CD14-positive monocyte (primary cell): ENCODE measurements at regions not wholly inside any gene's neighbourhood (a gene's known extent, or its start where the extent isn't known, plus 50 kb on each side); places are given as distances from the start of the nearest gene placed in this dataset.

Experiments
- DNase-seq, 3 donors: peaks; one replicate each; pipeline ENCODE4 v3.0.0-alpha.2; 2011 to 2022
- H2AFZ ChIP-seq: 2 replicates; pipeline ENCODE4 v1.6.0; 2012; ENCODE audit warnings: mild to moderate bottlenecking, low read depth, low read length, inconsistent platforms; ENCODE audit not compliant: insufficient read depth, poor library complexity, severe bottlenecking
- H3K27ac ChIP-seq, 2 donors: 1 replicate in 1 of 2; 2 replicates in 1 of 2; pipeline ENCODE4 v1.5.1; 2012 to 2013; ENCODE audit warnings: low read length in 2 of 2, control low read depth in 1 of 2, inconsistent platforms in 1 of 2, low read depth in 1 of 2, mild to moderate bottlenecking in 1 of 2
- H3K27me3 ChIP-seq, 2 donors: one replicate each; pipeline versions ENCODE4 v1.6.0 to v1.6.1; 2011 to 2013; ENCODE audit warnings: low read length in 2 of 2; ENCODE audit not compliant: control insufficient read depth in 2 of 2, insufficient read depth in 2 of 2
- H3K36me3 ChIP-seq, 2 donors: replicated peaks in 1 of 2; 1 replicate in 1 of 2; 2 replicates in 1 of 2; pipeline versions ENCODE4 v1.5.1 to v1.6.1; 2012 to 2013; ENCODE audit warnings: low read length in 2 of 2, control low read depth in 1 of 2, inconsistent platforms in 1 of 2, mild to moderate bottlenecking in 1 of 2; ENCODE audit not compliant: insufficient read depth in 2 of 2, control insufficient read depth in 1 of 2
- H3K4me1 ChIP-seq, 2 donors: 1 replicate in 1 of 2; 2 replicates in 1 of 2; pipeline versions ENCODE4 v1.5.1 to v1.6.1; 2012 to 2013; ENCODE audit warnings: low read length in 2 of 2, control low read depth in 1 of 2, inconsistent platforms in 1 of 2, mild to moderate bottlenecking in 1 of 2, moderate library complexity in 1 of 2; ENCODE audit not compliant: insufficient read depth in 2 of 2, control insufficient read depth in 1 of 2
- H3K4me2 ChIP-seq: replicated peaks from 2 replicates; pipeline ENCODE3; 2012; ENCODE audit warnings: low read length, moderate library complexity, mild to moderate bottlenecking; ENCODE audit not compliant: poor library complexity, severe bottlenecking; ENCODE audit errors: extremely low read depth
- H3K4me3 ChIP-seq, 3 experiments: fragments of 200-600 bp in 1 of 3; sonication (generic) in 1 of 3; replicated peaks in 1 of 3; 1 replicate in 2 of 3; 2 replicates in 1 of 3; pipeline ENCODE4 v1.5.1; 2011 to 2013; ENCODE audit warnings: low read length in 3 of 3, mild to moderate bottlenecking in 3 of 3, control low read depth in 2 of 3, low read depth in 2 of 3, inconsistent platforms in 1 of 3, moderate library complexity in 1 of 3
- H3K79me2 ChIP-seq: 2 replicates; pipeline ENCODE4 v1.6.0; 2012; ENCODE audit warnings: mild to moderate bottlenecking, control low read depth, inconsistent platforms, low read length, moderate library complexity; ENCODE audit not compliant: insufficient read depth
- H3K9ac ChIP-seq: 2 replicates; pipeline ENCODE4 v1.6.0; 2017; ENCODE audit warnings: low read length, mild to moderate bottlenecking; ENCODE audit not compliant: insufficient read depth, poor library complexity, severe bottlenecking
- H3K9me3 ChIP-seq, 2 donors: replicated peaks in 1 of 2; 1 replicate in 1 of 2; 2 replicates in 1 of 2; pipeline versions ENCODE4 v1.5.1 to v1.6.1; 2012 to 2013; ENCODE audit warnings: low read length in 2 of 2, control low read depth in 1 of 2; ENCODE audit not compliant: control insufficient read depth in 1 of 2, insufficient read depth in 1 of 2
- H4K20me1 ChIP-seq: 2 replicates; pipeline ENCODE4 v1.6.0; 2012; ENCODE audit warnings: mild to moderate bottlenecking, low read length, control low read depth, moderate library complexity; ENCODE audit not compliant: insufficient read depth
- H3K27ac Mint-ChIP-seq, 7 donors: one replicate each; pipeline ENCODE4 v1.8.0; 2020; ENCODE audit warnings: mild to moderate bottlenecking in 7 of 7, mixed read lengths in 7 of 7, moderate library complexity in 6 of 7, inconsistent platforms in 2 of 7
- H3K27me3 Mint-ChIP-seq, 3 donors: one replicate each; pipeline ENCODE4 v1.8.0; 2021 to 2022; ENCODE audit warnings: low read depth in 3 of 3, mild to moderate bottlenecking in 3 of 3, mixed read lengths in 3 of 3, moderate library complexity in 3 of 3, inconsistent platforms in 1 of 3
- H3K36me3 Mint-ChIP-seq, 2 donors: one replicate each; pipeline ENCODE4 v1.8.0; 2020; ENCODE audit warnings: mixed read lengths in 2 of 2, inconsistent platforms in 1 of 2, mild to moderate bottlenecking in 1 of 2
- H3K4me1 Mint-ChIP-seq: one replicate; pipeline ENCODE4 v1.8.0; 2020; ENCODE audit warnings: mild to moderate bottlenecking, mixed read lengths
- H3K4me3 Mint-ChIP-seq, 2 donors: one replicate each; pipeline ENCODE4 v1.8.0; 2020; ENCODE audit warnings: mild to moderate bottlenecking in 2 of 2, mixed read lengths in 2 of 2, moderate library complexity in 1 of 2
- H3K9me3 Mint-ChIP-seq, 7 donors: one replicate each; pipeline ENCODE4 v1.8.0; 2020 to 2022; ENCODE audit warnings: mixed read lengths in 7 of 7, mild to moderate bottlenecking in 6 of 7, moderate library complexity in 6 of 7, inconsistent platforms in 2 of 7
- CTCF ChIP-seq: fragments of 200-600 bp; IDR thresholded peaks from one replicate; pipeline ENCODE4 v1.8.0; 2022; ENCODE audit warnings: antibody characterized with exemption, mild to moderate bottlenecking
- WGBS: methylation state at CpG from one replicate; pipeline ENCODE4 v1.1.5; 2013; ENCODE audit warnings: missing lambda C conversion rate; ENCODE audit not compliant: insufficient coverage; 5-methylcytosine and 5-hydroxymethylcytosine counted together
- intact Hi-C, 2 donors: fragments of 100-400 bp; cut with micrococcal nuclease; formaldehyde crosslinking; loops; one replicate each; pipeline versions ENCODE4 v1.15.0 to v1.15.1; 2023

DNA sequence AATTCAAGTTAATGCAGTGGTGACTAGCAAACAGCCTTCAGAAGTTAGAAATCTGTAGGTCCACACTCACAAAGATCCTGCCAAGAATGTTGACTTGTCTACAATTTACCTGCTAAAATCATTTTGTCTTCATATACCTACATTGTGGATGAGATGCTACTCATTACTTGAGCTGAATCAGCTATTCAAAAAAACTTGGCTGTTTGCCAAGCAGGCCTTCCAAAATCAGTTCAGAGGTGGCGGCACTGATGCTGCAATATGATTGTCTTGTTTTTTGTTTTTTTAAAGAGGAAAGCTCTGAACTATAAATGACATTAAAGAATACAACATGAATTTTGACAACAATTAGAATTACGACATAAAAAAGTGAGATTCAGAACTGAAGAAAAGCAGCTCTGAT is 354.7 kb upstream of the KHDRBS2 start:
- H3K4me1 Mint-ChIP-seq = no peaks in the 10 kb centered on the region
- Histone ChIP-seq H3K36me3 (no peaks in the 10 kb centered on the region), H3K4me3 (no peak overlapping the region), H3K27me3 (no peaks in the 10 kb centered on the region), H3K79me2 (no peaks in the 10 kb centered on the region), H3K9me3 (peaks cover 15 to 17% of the 10 kb centered on the region in 2 donors), H4K20me1 (no peaks in the 10 kb centered on the region), H3K4me2 (no peak overlapping the region), H3K27ac (no peak overlapping the region), H2AFZ (no peak overlapping the region), H3K4me1 (no peaks in the 10 kb centered on the region), H3K9ac (no peak overlapping the region)
- WGBS = no CpG with 5 or more reads among the region's 2 CpGs
- intact Hi-C loops = no loop called here
- H3K36me3 Mint-ChIP-seq = no peaks in the 10 kb centered on the region
- no peak for TF ChIP-seq CTCF
- DNase-seq = no peak
- H3K27ac Mint-ChIP-seq = no peak overlapping the region
- H3K27me3 Mint-ChIP-seq = no peaks in the 10 kb centered on the region
- peaks cover 8 to 23% (median 16%) of the 10 kb centered on the region in 7 donors for H3K9me3 Mint-ChIP-seq
- no peak overlapping the region for H3K4me3 Mint-ChIP-seq

DNA sequence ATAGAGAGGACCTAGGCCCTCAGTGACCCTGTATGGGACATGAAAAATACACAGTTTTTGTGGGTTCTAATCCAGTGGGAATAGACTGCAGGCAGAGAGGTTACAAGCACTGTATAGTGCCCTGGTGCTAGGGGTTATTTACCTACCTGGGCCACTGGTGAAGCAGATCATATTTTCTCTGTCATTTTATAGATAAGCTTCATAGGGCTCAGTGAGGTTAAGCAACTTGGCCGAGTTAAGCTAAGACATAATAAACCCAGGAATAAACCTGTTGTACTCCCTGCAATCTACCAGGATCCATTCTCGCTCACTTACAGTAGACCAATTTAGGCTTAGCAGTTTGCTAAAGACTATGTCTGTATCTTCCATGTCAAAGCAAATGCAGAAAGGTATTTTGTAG is 340.6 kb upstream of the KHDRBS2 start:
- no peak for TF ChIP-seq CTCF
- H3K27me3 ChIP-seq = no peaks in the 10 kb centered on the region
- intact Hi-C loops = no loop called here
- H3K36me3 ChIP-seq = no peaks in the 10 kb centered on the region
- no peaks in the 10 kb centered on the region for H3K36me3 Mint-ChIP-seq
- no peak overlapping the region for H3K4me3 Mint-ChIP-seq
- H4K20me1 ChIP-seq = no peaks in the 10 kb centered on the region
- no peaks in the 10 kb centered on the region for H3K4me1 Mint-ChIP-seq
- H3K27ac ChIP-seq = no peak overlapping the region
- no peak overlapping the region for H3K9ac ChIP-seq
- H3K79me2 ChIP-seq = no peaks in the 10 kb centered on the region
- no peaks in the 10 kb centered on the region for H3K27me3 Mint-ChIP-seq
- WGBS = no CpG with 5 or more reads among the region's 2 CpGs
- no peak overlapping the region for H2AFZ ChIP-seq
- H3K4me2 ChIP-seq = no peak overlapping the region
- H3K4me3 ChIP-seq = no peak overlapping the region
- peaks cover 0 to 5% (median 3%) of the 10 kb centered on the region in 7 donors for H3K9me3 Mint-ChIP-seq
- peaks cover 2 to 4% of the 10 kb centered on the region in 2 donors for H3K9me3 ChIP-seq
- no peak for DNase-seq
- no peak overlapping the region for H3K27ac Mint-ChIP-seq
- H3K4me1 ChIP-seq = no peaks in the 10 kb centered on the region
